HG02852 (cell line): ENCODE measurements at regions not wholly inside any gene's neighbourhood (a gene's known extent, or its start where the extent isn't known, plus 50 kb on each side); places are given as distances from the start of the nearest gene placed in this dataset.
"Not testable (repeated sequence)": the region's sequence is repeated elsewhere in the genome, so short reads cannot be mapped to it uniquely, and the experiment has no call there.

ENCODE experiments used
- ATAC-seq: cut with Tn5 transposase; IDR thresholded peaks from one replicate; pipeline ENCODE4 v1.9.1; 2021; ENCODE audit warnings: mild to moderate bottlenecking, moderate library complexity; ENCODE audit not compliant: unreplicated experiment

- ATAC-seq = no peak
Observed at GRCh38 chr20:57815405-57815804, 105.6 kb upstream of the PMEPA1 start.

DNA sequence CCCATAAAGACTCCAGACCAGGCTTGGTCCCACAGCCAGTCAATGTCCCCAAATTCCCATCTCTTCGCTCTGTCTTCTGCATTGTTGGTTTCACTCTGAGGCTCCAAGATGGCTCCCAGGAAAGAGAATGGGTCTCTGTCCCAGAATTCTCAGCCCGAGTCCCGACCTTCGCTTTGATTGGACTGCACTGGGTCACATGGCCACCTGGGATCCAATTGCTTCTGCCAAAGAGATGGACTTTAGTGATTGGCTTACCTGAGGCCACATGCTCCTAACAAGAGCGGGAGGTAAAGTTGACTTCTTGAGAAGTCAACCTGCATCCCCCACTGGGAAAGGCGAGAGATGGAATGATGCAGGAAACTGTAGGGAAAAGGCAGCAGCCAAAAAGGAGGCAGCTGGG is 104.7 kb upstream of the PMEPA1 start:
- no peak for ATAC-seq

DNA sequence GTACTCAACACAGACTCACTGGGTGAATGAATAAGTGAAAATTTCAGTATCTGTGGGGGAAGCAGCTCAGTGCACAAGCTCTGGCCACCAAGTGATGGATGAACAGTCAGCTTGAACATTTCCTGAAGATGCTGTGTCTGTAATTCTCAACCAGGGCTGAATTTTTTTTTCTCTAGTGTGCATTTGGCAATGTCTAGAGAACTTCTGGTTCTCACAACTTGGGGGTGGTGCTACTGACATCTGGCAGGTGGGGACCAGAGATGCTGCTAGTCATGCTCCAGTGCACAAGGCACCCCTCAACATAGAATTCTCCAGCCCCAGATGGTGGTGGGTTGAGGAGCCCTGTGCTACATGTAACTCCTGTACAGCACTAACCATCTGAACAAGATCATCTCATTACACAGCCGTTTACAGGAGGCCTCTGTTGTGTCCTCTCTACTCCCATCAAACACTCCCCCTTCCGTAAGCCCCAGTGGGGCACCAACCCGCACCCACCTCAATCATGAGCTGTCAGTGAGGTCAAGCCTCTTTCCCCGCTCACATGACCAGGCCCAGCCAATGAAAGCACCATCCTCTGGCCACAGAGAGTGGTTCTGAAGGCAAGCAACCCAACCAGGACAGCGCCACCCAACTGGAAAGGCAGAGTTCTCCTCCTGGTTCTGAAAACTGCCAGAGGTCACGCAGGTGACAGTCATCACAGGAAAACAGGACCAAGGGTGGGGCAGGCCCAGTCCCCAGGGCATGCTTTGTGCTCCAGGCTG is 103.9 kb upstream of the PMEPA1 start:
- ATAC-seq = no peak

- ATAC-seq = not testable (repeated sequence)
Observed at GRCh38 chr20:57812632-57813031, 102.8 kb upstream of the PMEPA1 start.

DNA sequence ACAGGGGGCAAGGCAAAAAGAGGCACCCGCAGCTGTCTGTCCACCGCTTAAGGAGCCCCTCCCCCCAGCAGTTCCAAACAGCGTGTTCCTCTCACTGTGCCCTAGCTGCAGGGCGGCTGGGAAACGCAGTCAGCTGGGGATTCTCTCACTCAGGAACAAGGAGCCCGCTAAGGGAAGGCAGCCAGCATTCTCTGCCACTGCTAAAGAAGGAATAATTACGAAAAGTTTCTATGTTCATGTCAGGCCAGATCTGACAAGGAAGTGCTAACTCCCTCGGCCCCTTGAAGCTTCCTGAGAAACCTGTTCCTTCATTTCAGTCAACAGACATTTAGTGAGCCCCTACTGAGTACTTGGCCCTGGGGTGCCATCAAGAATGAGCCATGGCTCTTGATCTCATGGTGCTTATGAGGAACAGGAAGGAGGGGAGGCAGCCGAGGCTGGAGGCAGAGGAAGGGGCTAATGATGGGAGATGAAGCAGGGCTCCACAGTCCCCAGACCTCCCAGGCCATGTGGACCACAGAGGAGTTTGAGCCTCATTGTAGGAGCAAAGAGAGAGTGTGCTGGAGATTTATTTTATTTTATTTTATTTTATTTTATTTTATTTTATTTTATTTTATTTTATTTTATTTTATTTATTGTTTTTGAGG is 101.7 kb upstream of the PMEPA1 start:
- no peak for ATAC-seq

DNA sequence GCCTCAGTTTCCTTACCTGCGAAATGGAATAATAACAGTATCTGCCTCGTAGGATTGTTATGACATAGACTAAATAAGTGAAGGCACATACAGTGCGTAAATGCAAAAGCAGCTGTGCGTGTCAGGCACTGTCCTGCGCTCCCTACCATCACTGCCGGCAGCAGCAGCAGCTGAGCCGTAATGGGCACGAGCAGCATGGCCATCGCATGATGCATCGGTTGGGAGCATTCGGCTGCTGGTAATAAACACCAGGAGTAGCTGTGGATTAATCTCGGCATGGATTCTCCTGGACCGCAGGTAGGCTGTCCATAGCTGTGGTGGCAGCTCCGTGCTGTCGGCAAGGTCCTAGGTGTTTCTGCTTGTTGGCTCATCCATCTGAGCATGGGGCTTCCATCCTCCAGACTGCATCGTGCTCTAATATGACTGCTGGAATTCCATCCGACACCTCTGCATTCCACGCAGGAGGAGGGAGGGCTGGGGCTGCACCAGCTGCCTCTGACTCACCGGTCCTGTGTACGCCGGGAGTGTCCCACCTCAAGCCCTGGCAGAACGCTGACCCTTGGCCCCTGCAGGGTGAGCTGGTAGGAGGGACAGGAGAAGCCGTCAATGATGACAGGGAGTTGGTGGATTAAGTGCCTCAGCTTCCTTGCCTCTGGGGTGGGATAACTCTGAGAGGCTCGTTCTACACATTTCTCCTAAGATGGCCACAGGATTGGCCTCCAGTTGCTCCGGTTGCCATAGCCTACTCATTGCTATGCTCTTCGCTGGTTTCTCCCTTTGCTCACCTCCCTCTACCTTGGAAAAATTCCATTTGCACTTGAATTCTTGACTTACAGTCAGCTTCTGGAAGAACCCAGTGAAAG is 100.9 kb upstream of the PMEPA1 start:
- no peak for ATAC-seq

DNA sequence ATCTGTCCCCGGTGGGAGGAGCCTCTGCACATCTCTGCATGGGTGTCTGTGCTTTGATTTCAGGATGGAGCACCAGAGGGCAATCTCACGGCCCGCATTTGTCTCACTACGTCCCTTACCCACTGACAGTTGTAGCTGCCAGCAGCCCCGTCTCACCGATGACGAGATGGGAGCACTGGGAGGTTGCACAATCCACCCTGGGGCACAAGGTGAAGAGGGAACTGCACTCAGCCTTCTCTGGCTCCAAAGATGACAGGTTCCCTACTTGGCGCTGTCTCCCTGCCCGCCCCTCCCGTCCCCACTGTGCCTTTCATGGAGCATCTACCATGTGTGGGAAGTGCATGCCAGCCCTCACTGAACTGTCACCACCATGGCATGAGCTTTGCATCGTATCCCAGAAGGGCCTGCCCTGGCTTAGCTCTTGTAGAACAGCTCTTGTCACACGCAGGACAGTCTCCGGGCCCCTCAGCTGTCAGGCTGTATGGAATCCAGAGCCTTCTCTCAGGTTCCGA is 99.9 kb upstream of the PMEPA1 start:
- ATAC-seq = no peak

DNA sequence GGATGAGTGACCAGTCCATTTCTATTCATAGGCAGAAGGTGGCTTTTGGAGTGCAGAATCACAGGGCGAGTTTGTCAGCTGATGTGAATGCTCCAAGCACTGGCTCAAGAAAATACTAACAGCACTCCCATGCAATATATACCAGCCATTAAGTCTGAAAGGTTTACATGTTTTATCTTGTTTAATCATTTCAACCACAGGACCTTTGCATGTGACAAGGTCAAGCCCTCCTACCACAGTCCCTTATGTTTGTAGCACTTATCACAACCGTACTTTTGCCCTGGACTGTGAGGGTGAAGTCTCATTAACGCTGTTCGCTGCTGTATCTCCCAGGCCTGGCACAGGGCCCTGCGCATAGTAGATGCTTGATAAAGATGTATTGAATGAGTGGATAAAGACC is 99.3 kb upstream of the PMEPA1 start:
- no peak for ATAC-seq

DNA sequence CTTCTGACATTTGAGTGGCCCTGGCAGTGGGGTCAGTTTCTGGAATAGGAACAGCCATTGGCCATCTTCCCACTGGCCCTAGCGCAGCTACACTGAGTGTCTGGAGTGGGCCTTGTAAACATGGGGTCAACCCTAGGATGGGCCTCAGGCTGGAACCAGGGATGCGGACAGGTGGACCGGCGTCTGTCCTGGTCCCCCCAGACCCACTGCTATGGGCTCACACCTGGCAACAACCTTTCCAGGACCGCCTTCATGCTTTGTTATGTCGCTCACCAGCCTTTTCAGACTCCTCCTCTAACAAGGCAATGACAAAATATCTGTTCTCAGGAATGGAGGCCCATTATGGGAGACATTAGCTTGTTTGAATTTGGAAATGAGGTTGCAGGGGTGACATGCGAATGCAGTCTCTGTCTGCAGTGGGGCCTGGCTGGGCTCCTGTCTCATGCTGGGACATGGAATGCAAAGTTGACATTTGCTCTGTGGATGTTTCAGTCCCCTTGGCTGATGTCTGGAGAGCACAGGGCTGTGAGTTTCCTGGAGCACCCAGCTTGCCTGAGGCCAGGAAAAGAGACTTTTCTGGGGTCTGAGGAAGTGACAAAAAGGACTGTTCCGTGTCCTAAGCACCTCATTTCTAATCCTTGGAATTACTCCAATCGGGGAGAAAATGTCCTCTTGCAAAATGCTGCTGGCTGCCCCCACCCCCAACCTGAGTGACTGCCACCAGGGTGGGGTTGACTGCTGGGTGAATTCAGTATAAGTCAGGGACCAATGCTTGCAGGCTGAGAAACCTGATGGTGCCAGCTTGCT is 98.7 kb upstream of the PMEPA1 start:
- ATAC-seq = no peak

GRCh38 chr20:57807401-57808263 is 97.8 kb upstream of the PMEPA1 start:
- no peak for ATAC-seq

- ATAC-seq = no peak
Observed at GRCh38 chr20:57806975-57807374, 97.2 kb upstream of the PMEPA1 start.

- no peak for ATAC-seq
Observed at GRCh38 chr20:57806476-57806875, 96.7 kb upstream of the PMEPA1 start.

- no peak for ATAC-seq
Observed at GRCh38 chr20:57805747-57806146, 95.9 kb upstream of the PMEPA1 start.

GRCh38 chr20:57804470-57805250 is 94.8 kb upstream of the PMEPA1 start:
- ATAC-seq = no peak

DNA sequence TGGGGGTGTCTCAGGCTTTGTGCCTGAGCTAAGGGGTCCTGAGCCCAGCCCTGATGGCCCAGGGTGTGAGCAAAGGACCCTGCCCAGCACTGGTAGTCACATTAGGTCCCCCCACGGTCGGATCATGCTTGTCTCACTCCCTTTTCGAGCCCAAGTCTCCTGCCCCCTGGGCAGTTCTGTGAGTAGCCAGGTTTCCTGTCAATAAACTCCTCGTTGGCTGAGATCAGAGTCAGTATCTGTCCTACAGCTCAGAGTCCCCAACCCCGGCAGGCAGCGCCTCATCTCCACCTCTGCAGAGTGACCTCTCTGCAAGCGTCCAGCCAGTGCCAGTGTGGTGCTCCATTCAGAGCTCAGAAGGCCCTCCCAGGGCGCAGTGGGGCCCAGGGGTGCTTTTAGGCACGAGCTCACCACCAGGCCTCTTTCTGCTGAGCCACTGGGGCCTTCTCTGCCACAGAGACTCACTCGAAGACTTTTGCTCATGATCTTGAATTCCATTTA is 93.7 kb upstream of the PMEPA1 start:
- ATAC-seq = no peak

GRCh38 chr20:57802765-57803507 is 93.1 kb upstream of the PMEPA1 start:
- no peak for ATAC-seq

- no peak for ATAC-seq
Observed at GRCh38 chr20:57801581-57801980, 91.8 kb upstream of the PMEPA1 start.

GRCh38 chr20:57800791-57801430 is 91.1 kb upstream of the PMEPA1 start:
- ATAC-seq = no peak
